Amniotic stem cell (primary cell): ENCODE measurements at regions not wholly inside any gene's neighbourhood (a gene's known extent, or its start where the extent isn't known, plus 50 kb on each side); places are given as distances from the start of the nearest gene placed in this dataset.

Experiments used
- DNase-seq: peaks from one replicate; lab custom pipeline; 2025; lab: John Stamatoyannopoulos, UW

DNA sequence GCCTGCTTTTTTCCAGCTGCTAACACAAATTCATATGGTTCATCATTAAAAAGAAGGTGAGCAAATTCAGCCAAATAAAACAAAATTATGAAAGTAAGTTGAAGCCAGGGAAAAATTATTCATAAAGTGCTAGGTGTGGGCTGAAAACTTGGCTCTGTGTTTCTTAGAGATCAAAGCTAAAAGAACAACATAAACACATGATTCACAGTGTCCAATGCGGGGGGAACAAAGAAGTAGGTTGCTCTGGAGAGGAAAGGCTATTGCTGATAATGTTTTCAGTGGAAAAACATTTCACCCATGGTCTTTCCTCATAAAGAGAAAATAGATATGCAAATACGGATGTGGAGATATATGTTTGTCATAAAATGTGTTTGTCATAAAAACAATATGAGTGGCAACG lies 1691.5 kb upstream of the SLC10A2 start:
- DNase-seq = no peak

GRCh38 chr13:104750377-104750776 lies 1684.2 kb upstream of the SLC10A2 start:
- no peak for DNase-seq

DNA sequence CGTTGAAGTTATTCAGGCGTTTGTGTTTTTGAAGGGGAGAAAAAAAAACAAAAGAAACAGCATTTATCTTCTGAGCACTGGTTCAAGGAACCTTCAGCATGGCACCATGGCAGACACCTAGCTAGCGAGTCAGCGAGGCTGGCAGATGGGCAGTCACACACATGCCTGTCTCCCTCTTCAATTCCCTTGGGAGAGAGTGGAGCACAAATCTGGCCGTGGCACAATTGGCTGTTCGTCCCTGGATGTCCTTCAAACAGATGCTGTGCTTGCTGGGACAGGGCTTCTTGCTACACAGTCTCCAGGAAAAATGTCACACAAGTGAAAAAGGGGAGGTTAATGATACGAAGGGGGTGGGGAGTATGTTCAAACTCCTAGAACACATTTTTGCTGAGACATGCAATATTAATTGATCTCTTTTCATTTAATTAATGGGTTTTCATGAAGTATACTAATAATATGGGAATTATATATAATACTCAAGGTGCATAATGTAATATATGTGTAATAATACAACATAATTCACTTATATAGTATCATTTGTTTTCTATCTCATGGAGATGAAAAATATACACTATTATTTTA lies 1674.5 kb upstream of the SLC10A2 start:
- DNase-seq = no peak

DNA sequence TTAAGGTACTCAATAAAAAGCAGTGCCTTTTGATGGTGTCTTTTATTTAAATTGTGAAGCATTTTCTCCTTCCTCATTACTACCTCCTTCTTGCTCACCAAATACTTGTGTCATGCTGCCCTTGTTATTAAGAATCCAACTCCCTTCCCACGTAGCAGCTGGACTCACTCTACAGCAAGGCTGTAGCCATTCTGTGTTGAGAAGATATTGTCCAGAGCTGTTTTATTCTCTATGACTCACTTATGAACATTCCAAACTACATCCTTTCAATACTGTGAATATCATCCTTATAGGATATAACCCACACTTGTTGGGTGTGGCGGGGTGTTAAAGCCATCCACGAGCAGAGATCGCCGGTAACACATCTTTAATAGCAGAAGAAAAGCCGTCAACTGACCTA lies 1671.5 kb upstream of the SLC10A2 start:
- DNase-seq = no peak

DNA sequence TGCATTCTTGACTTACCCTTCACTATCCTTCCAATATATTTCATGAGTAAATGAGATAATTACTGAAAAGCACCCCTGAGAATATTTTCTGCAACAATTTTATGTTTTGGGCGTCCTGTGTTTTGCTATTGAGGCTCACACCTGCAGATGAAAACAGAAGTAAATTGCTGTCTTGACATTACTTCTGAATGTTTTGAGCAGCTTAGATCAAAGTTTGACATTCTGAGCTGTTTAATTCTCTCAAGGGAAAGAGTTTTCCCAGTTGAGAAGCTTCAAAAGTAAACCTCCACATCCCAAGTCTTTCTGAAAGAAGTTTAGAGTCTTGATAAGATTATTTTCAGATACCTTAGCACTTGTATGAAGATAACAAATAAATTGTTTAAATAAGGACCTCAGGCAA lies 1667.2 kb upstream of the SLC10A2 start:
- DNase-seq = no peak

DNA sequence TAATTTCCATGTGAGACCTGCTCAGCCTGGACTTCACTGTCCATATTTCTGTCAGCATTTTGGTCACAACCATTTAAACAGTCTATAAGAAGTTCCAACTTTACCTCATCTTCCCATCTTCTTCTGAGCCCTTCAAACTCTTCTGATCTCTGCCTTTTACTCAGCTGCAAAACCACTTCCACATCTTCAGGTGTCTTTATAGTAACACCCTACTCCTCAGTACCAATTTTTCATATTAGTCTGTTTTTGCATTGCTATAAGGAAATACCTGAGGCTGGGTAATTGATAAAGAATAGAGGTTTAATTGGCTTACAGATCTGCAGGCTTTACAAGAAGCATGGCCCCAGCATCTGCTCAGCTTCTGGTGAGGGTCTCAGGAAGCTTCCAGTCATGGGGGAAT lies 1648.9 kb upstream of the SLC10A2 start:
- DNase-seq = no peak

DNA sequence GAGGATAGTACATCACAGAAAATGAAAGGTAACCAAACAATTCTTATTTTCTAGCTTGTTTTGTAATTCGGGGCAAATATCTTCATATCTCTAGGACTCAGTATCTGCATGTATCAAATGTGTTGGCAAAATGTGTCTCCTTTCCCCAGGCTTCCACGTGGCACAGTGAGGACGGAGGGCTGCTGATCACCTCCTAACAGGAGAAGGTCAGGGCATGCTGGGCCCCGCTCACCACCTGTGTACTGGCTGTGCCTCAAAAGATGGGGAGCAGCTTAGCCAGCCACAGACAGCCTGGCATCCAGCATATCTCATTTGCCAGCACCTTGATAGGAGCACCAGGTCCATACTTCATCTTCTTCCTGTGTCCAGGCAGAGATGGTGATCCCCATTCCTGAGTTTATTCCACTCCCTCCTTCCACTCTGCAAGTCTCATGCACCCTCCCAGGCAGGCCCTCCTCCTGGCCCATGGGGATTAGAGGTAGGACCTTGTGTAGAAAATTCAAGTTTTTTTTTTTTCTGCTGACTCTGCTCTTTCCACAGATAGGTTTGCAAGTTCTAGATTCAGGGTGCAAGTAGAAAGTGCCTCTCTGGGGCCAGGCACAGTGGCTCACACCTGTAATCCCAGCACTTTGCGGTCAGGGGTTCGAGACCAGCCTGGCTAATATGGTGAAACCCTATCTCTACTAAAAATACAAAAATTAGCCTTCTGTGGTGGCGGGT lies 1639.0 kb upstream of the SLC10A2 start:
- no peak for DNase-seq

GRCh38 chr13:104701591-104701990 lies 1635.4 kb upstream of the SLC10A2 start:
- DNase-seq = no peak

- DNase-seq = no peak
These were observed 1628.2 kb upstream of the SLC10A2 start for GRCh38 chr13:104694397-104694796.

DNA sequence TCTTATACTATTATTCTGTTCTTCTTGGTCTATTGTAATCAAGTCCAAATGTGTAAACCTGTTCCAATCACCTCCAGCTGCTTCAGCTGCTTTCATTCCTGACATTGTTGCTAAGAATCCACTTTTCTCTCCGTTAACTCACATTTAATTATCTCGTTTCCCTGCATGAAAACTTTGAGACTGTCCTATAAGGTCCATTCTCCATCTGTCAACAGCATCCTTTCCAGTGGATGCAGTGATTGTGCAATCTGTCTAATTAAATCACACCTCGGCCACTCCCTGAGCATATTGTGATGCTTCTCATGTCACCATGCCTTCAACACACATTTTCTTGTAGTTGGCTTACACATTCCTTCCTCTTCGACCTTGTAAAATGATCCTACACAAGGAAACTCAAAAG lies 1626.9 kb upstream of the SLC10A2 start:
- DNase-seq = no peak

DNA sequence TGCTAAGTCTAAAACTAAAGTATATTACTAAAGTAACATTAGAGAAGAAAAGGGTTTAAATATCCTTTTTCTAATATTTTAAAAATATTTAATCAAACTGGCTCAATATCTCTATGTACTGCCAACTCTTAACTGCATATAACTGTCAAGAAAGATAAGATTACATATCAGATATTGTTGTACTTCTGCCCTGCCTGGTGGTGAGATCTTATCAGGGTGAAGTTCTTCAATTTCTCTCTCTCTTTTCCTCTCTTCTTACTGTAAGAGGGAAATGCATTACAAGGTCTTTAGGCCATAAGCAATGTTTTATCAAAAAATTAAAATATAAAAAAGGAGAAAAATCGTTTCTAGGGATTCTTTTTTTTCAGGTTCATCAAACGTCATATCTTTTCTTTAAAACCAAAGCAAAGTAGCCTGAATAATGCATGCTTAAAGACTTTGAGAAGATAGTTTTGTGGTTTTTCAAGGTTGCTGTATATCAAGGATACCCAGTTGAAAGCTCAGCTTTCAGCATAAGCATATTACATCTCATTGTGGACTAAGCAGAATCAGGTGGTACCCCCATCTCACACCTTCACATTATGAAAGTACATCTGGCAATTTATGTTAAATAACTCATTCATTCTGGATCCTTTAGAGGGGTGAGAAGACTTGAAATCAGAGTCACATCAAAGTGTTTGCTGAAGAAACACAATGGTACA lies 1625.7 kb upstream of the SLC10A2 start:
- no peak for DNase-seq

- no peak for DNase-seq
These were observed 1620.3 kb upstream of the SLC10A2 start for GRCh38 chr13:104686484-104686883.

DNA sequence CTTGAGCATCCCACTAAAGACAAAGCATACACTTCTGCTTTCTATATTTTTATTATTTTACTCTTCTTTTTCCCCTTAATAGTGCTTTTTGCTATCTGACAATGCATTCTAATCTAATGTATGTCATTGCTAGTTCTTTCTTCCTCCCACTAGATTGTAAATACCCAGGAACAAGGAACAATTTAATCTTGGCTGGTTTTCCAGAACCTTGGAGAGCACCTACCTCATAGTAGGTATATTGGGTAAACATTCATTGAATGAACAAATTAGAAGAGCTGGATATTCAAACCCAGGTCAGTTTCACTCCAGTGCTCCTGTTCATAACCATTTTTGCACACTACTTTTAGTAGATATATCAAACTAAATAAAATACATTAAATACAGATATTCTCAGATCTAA lies 1617.6 kb upstream of the SLC10A2 start:
- DNase-seq = no peak

DNA sequence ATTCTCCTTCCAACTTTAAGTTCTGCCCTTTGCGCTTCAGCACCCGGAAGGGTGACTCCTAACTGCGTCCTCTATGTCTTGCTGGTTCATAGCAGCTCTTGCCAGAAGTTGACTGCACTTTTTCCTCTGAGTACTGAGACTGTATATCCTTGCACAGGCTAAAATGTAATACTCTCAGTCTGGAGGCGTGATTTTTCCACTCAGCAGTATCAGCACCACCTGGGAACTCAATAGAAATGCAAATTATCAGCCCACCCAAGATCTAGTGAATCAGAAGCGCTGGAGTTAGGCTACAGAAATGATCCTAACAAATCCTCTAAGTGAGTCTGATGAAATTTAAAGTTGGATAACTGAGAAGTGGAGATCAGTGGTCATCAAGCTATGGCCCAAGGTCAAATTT lies 1611.9 kb upstream of the SLC10A2 start:
- no peak for DNase-seq

GRCh38 chr13:104671901-104672300 lies 1605.7 kb upstream of the SLC10A2 start:
- DNase-seq = no peak

DNA sequence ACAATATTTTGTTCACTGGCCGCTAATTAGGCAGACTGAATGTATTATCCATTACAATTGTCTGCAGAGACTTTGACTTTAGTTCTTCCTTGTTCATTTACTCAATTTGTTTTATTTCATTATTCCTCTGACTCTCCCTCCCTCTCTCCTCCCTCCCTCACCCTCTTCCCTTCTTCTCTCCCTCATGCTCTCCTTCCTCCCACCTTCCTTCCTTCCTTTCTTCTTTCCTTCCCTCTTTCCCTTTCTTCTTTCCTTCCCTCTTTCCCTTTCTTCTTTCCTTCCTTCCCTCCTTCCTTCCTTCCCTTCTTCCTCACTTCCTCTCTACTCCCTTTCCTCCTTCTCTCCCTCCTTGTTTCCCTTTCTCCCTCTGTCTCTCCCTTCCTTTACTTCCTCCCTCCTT lies 1591.0 kb upstream of the SLC10A2 start:
- DNase-seq = no peak

- no peak for DNase-seq
These were observed 1584.2 kb upstream of the SLC10A2 start for GRCh38 chr13:104650431-104650830.

- no peak for DNase-seq
These were observed 1582.1 kb upstream of the SLC10A2 start for GRCh38 chr13:104648291-104648690.

DNA sequence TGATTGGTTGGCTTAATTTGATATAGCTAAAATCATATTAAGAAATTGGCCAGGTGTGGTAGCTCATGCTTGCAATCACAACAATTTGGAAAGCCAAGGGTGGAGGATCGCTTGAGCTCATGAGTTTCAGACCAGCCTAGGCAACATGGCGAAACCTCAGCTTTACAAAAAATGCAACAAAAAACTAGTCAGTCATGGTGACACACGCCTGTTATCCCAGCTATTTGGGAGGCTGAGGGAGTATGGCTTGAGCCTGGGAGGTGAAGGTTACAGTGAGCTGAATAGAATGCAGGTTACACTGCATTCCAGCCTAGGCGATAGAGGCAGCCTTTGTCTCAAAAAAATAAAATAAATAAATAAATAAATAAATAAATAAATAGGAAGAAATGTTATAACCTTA lies 1579.6 kb upstream of the SLC10A2 start:
- no peak for DNase-seq

GRCh38 chr13:104641309-104641708 lies 1575.1 kb upstream of the SLC10A2 start:
- DNase-seq = no peak

DNA sequence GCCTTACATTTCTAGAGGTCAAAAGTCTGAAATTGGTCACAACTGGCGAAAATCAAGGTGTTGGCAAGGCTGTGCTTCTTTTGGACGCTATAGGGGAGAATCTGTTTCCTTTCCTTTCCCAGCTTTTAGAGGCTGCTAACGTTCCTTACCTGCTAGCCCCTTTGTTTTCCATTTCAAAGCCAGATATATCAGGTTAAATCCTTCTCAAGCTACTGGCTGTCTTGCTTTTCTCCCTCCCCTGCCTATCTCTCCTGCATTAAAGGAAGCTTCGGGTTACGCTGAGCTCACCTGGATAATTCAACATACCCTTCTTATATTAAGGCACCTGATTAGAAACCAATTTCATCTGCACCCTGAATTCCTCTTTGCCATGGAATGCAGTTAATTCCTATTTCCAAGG lies 1569.7 kb upstream of the SLC10A2 start:
- no peak for DNase-seq

GRCh38 chr13:104634016-104634415 lies 1567.8 kb upstream of the SLC10A2 start:
- DNase-seq = no peak

DNA sequence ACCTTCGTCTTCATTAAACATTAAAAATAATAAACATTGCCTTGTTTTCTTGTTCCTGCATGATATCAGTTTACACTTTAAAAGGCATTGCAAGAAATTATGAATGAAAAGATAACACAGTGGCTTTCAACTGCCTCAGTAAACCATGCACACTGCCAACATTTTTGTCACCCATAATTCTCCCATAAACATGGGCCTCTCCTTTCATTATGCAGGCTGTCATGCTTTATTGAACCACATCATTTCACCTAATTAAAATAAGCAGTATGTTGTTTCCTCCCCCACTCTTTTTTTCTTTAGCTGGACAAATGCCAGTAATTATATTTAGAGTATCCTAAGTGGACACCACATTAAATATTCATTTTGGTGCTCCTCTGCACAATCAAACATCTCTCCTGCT lies 1566.5 kb upstream of the SLC10A2 start:
- no peak for DNase-seq

DNA sequence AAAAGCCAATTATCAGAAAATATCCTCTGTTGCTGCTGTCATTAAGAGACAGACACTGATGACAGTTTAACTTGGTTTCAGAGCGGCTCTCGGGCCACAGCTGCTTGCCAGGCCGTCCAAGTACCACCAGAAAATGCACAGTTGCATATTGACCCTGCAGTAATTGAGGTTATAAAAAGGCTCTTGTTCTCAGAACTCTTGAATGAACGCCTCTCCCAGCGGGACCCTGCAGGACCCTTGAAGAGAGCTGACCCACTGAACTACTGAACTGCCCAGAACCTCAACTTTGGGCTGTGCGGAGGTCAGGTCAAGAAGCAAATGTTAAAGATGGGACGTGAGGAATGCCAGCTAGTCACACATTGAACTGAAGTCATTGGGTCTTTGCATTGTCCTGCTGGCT lies 1559.0 kb upstream of the SLC10A2 start:
- no peak for DNase-seq
